Mesodermal cell (in vitro differentiated cells): ENCODE measurements at regions not wholly inside any gene's neighbourhood (a gene's known extent, or its start where the extent isn't known, plus 50 kb on each side); places are given as distances from the start of the nearest gene placed in this dataset.

ENCODE experiments used
- H3K27ac ChIP-seq: 2 replicates; pipeline ENCODE4 v1.7.0; 2013; ENCODE audit warnings: mild to moderate bottlenecking, low read depth, low read length, moderate library complexity; ENCODE audit not compliant: severe bottlenecking
- H3K36me3 ChIP-seq: 2 replicates; pipeline ENCODE4 v1.7.1; 2013; ENCODE audit warnings: mild to moderate bottlenecking, low read length, moderate library complexity; ENCODE audit not compliant: control insufficient read depth, insufficient read depth
- H3K4me1 ChIP-seq: one replicate; pipeline ENCODE4 v1.7.1; 2013; ENCODE audit warnings: mild to moderate bottlenecking, low read length; ENCODE audit not compliant: insufficient read depth, control insufficient read depth, poor library complexity, severe bottlenecking
- H3K4me3 ChIP-seq: 2 replicates; pipeline ENCODE4 v1.7.0; 2013; ENCODE audit warnings: low read length, control low read depth, mild to moderate bottlenecking; ENCODE audit not compliant: insufficient read depth, poor library complexity, severe bottlenecking; ENCODE audit errors: extremely low read depth
- H3K9me3 ChIP-seq: 2 replicates; pipeline ENCODE4 v1.7.1; 2013; ENCODE audit warnings: mild to moderate bottlenecking, low read length, moderate library complexity; ENCODE audit not compliant: control insufficient read depth
- WGBS, 2 experiments: methylation state at CpG; one replicate each; pipeline ENCODE4 v1.1.5; 2013; ENCODE audit warnings: missing lambda C conversion rate in 2 of 2; ENCODE audit not compliant: insufficient coverage in 2 of 2; 5-methylcytosine and 5-hydroxymethylcytosine counted together

DNA sequence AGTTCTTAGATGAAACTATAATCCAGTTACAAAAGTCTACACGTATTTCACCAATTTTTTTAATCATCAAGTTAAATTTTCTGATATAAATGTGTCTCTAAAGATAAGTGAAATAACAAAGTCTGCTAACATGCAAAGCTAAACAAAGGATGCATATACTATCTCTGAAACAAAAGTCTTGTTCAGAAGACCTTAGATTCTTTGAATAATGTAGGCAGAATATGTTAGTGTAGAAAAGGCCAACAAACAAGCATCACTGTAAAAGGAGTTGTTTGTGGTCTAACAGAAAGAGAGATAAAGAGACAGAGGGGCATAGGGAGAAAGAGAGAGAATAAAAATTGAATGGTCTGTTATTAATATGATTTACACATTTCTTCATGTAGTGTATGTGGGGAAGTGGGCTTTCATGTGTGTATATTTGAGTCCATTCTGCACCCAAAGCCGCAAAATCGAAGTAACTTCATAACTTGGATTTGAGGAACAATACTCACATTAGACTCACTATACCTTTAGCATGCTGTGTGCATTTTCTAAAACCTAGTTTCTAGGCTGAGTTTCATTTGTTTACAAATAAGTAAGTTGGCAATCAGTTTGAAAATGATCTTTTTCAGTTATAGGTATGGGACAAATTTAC lies 734.8 kb upstream of the REG3G start:
- no peaks in the 10 kb centered on the region for H3K4me1 ChIP-seq
- H3K9me3 ChIP-seq = no peaks in the 10 kb centered on the region
- no peak overlapping the region for H3K4me3 ChIP-seq
- no peak overlapping the region for H3K27ac ChIP-seq
- no peaks in the 10 kb centered on the region for H3K36me3 ChIP-seq
- WGBS, 2 experiments = no CpG with 5 or more reads among the region's 3 CpGs

DNA sequence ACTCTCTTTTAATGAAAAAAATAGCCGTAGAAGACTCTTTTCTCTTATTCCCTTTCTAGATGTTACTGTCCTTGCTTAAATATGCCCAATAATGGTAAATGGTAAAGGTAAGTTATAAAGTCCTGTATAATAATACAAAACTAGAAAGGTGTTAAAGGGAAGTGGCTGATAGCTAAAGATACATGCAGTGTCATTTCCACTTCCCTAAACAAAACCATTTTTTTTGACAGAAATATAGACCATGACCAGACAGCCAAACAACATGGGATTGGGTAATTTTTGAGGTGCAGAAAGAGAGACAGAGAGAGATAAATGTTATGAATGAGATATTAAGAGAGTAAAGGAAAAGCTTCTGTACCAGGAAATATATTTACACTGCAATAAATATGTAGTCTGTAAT lies 731.7 kb upstream of the REG3G start:
- Histone ChIP-seq H3K4me1 (no peaks in the 10 kb centered on the region), H3K4me3 (no peak overlapping the region), H3K36me3 (no peaks in the 10 kb centered on the region), H3K27ac (no peak overlapping the region), H3K9me3 (no peaks in the 10 kb centered on the region)
- no CpG with 5 or more reads among the region's 1 CpG for WGBS, 2 experiments

DNA sequence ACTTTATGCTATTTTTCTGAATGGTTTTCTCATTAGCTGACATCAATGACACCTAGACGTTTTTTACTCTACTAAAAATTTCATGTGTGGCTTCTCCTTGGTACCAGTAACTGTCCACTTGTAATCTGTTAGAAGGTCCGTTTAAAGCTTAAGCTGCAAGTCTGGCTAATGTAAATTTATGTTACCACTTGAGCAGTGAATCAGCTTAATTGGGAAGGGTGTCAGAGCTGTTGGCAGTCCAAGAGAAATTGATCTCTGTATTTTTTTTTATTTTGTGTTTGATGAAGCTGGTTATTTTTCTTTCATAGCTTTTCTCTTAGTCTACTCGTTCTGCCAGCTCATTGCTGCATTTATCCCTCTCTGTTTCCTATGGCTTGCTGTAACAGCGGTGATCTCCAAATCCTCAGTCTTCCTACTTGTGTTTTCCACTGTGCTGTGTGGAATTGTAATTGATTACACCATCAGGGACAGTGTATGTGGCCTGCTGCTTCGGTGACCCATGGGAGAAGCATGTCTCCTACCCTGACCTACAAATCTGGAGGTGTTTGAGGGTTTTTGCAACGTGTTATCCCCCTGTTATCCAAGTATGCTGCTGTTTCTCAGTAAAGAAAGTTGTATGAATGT lies 724.2 kb upstream of the REG3G start:
- H3K9me3 ChIP-seq = no peaks in the 10 kb centered on the region
- H3K27ac ChIP-seq = no peak overlapping the region
- 76 to 100% methylated on average over 1 to 2 of the region's 6 CpGs for WGBS, 2 experiments
- H3K36me3 ChIP-seq = no peaks in the 10 kb centered on the region
- H3K4me3 ChIP-seq = no peak overlapping the region
- no peaks in the 10 kb centered on the region for H3K4me1 ChIP-seq

DNA sequence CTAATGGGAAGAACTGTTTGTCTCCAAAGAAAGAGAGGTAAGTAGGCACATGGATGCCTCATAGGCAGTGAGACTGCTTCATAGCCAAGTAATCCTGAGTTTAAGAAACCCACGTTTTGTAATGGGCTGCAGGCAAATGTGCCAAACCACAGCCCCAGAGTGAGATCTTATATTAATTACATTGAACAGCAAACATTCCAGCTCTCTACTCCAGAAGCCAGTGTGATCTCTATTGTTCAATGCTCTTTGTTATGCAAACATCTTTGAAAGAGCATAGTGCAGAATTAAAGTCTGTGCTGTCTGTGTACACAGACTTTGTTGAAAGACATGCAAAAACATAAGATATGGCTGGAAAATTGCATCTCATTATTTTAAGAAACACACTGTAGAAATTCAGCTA lies 720.8 kb upstream of the REG3G start:
- H3K27ac ChIP-seq = no peak overlapping the region
- H3K4me1 ChIP-seq = no peaks in the 10 kb centered on the region
- no peaks in the 10 kb centered on the region for H3K36me3 ChIP-seq
- WGBS, 2 experiments = 17% methylated on average over 1 of the region's 1 CpG; no CpG with 5 or more reads in 1 of the 2 experiments
- H3K4me3 ChIP-seq = no peak overlapping the region
- H3K9me3 ChIP-seq = no peaks in the 10 kb centered on the region

DNA sequence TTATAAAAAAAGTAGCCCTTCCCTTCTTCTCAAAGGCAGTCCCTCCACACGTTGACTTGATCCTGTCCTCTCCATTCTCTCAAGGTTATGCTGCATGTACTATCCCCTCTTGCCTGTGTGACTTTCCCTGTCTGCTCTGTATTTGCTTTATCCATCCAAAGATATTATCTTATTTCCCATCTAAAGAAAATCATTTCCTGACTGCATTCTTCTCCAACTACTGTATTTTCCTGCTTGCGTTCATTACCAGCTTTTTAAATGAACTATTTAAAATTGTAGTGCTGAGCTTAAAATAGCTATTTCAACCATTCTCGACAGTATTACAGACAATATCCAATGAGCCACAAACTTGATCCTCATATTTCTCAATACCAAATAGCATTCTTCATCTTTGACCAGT lies 716.0 kb upstream of the REG3G start:
- Histone ChIP-seq H3K9me3 (no peaks in the 10 kb centered on the region), H3K27ac (no peak overlapping the region), H3K4me1 (no peaks in the 10 kb centered on the region), H3K36me3 (no peaks in the 10 kb centered on the region), H3K4me3 (no peak overlapping the region)
- 83 to 92% methylated on average over 1 to 2 of the region's 3 CpGs for WGBS, 2 experiments

DNA sequence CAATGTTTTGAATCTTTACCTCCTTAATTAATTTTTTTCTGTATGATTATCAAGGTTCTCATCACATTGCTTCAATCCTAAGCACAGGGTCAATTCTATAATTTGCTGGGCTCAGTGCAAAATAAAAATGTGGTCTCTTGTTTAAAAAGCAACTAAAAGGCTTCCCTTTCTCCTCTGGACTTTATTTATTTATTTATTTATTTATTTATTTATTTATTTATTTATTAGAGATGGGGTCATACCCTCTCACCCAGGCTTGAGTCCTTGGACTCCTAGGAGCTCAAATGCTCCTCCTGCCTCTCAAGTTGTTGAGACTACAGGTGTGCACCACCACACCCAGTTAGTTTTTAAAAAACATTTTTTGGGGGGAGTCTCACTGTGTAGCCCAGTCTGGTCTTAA lies 710.1 kb upstream of the REG3G start:
- H3K36me3 ChIP-seq = no peaks in the 10 kb centered on the region
- H3K27ac ChIP-seq = no peak overlapping the region
- H3K4me3 ChIP-seq = no peak overlapping the region
- H3K9me3 ChIP-seq = no peaks in the 10 kb centered on the region
- H3K4me1 ChIP-seq = no peaks in the 10 kb centered on the region

DNA sequence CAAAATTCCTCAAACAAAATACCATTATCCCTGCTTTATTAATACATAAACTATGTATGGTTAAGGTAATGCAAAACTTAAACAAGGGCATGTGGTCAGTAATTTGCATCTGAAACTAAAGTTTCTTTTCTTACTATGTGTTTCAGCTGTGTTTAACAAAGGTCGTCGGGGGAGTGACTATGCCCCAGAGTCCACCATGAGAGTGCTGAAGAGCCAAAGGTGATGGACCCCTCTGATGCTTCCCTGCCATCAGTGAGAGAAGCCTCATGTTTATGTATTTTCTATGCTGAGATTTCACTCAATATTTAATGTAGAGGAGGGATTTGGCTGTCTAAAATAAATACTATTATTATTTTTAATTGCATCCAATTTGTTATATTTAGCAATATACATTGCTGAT lies 707.2 kb upstream of the REG3G start:
- Histone ChIP-seq H3K36me3 (no peaks in the 10 kb centered on the region), H3K27ac (no peak overlapping the region), H3K4me1 (no peaks in the 10 kb centered on the region), H3K9me3 (no peaks in the 10 kb centered on the region), H3K4me3 (no peak overlapping the region)
- WGBS, 2 experiments = 62 to 63% methylated on average over 2 of the region's 2 CpGs

DNA sequence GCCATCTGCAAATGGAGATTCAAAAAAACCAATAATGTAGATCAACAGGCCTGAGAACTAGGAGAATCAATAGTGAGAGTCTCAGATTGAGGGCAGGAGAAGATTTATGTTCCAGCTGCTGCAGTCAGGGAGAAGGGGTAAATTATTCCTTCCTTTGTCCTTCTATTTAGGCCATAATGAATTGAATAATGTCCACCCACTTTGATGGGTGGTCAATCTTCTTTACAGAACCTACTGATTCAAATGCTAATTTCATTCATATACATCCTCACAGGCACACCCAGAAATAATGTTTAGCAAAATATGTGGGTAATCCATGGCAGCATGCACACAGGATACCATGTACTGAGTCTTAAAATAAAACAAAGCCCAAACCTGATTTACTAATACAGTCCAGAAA lies 695.3 kb upstream of the REG3G start:
- Histone ChIP-seq H3K36me3 (no peaks in the 10 kb centered on the region), H3K4me1 (no peaks in the 10 kb centered on the region), H3K9me3 (no peaks in the 10 kb centered on the region), H3K27ac (no peak overlapping the region), H3K4me3 (no peak overlapping the region)

DNA sequence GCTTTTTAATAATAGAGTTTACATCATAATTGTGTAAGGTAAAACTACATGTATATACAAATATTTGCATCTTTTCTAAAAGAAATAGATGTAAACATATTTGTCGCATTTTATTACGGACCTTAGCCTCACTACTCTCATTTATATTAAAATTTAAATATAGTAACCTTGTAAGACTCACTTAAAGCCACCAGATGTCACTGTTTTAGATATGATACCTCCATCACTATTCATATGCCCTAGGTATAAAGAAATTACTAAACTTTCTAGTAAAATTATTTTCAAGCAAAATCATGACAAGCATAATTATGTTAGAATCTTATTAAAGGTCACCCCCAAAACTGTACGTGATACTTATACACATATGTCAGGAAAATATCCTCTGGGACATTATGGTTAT lies 674.3 kb upstream of the REG3G start:
- H3K9me3 ChIP-seq = no peaks in the 10 kb centered on the region
- WGBS, 2 experiments = no CpG with 5 or more reads among the region's 3 CpGs
- no peaks in the 10 kb centered on the region for H3K36me3 ChIP-seq

DNA sequence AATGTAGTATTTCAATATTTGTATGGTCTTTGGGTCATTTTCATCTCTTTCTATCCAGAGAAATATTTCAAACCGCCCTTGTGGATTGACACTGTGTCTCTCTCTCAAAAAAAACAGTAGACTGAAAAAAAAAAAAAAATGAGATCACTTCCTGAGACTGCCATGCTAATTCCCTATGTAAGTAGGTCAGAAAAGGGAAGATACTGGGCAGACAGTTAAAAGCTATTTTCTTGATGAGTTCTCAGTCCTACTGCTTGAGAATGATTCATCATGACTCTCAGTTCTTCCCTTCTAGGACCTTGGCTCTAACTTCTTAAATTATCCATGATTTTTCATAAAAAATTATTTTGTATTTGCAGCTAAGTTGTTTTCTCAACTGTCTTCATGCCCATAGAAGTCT lies 672.3 kb upstream of the REG3G start:
- no peaks in the 10 kb centered on the region for H3K36me3 ChIP-seq
- no peak overlapping the region for H3K27ac ChIP-seq
- H3K4me3 ChIP-seq = no peak overlapping the region
- no peaks in the 10 kb centered on the region for H3K9me3 ChIP-seq
- no CpG with 5 or more reads among the region's 1 CpG for WGBS, 2 experiments
- no peaks in the 10 kb centered on the region for H3K4me1 ChIP-seq

More for the DNA sequence above, 674.3 kb upstream of the REG3G start:
- no peaks in the 10 kb centered on the region for H3K4me1 ChIP-seq
- H3K27ac ChIP-seq = no peak overlapping the region
- no peak overlapping the region for H3K4me3 ChIP-seq

DNA sequence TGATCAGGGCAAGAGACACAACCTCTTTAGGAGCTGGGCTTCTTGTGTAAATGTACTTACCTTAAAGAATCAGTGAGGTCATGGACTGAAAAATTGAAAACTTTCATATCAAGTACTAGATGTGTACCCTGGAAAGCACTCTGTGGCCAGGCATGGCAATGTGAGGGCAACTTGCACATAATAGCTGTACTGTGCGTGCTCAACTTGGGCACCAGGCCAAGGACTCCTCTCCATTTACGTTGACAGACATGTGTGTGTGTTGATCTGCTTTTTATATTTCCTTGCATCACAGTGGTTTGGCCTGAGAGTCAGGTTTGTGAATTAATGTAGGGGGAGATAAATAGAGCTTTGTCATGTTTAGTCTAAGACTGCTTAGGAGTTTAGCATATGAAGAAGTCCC lies 669.5 kb upstream of the REG3G start:
- Histone ChIP-seq H3K9me3 (no peaks in the 10 kb centered on the region), H3K27ac (no peak overlapping the region), H3K4me3 (no peak overlapping the region), H3K4me1 (no peaks in the 10 kb centered on the region), H3K36me3 (no peaks in the 10 kb centered on the region)
- 80 to 94% methylated on average over 1 to 2 of the region's 2 CpGs for WGBS, 2 experiments
